ENCODE measurements at regions not wholly inside any gene's neighbourhood (a gene's known extent, or its start where the extent isn't known, plus 50 kb on each side); places are given as distances from the start of the nearest gene placed in this dataset.

GRCh38 chr14:71638523-71639196 is 293.6 kb upstream of the RGS6 start:
- peak; percentile 75 for DNase-seq
- TF ChIP-seq NFE2L2 (IDR thresholded peaks at IDR 0.05; ENCODE audit: low read depth, low read length) = no peak
- TF ChIP-seq CEBPB (IDR thresholded peaks at IDR 0.05; ENCODE audit: low read depth, low read length) = peak; percentile 49; the same call in 1 of the 2 replicates
- no peak for TF ChIP-seq USF2 (IDR thresholded peaks at IDR 0.05; ENCODE audit: low read depth, low read length)
- no peak for TF ChIP-seq CTCF (conservative IDR thresholded peaks at IDR 0.05; ENCODE audit: low read depth, low read length)
- ATAC-seq (ENCODE audit: low read depth) = peak; percentile 91
- in situ Hi-C loops (cut with MboI; ENCODE audit: low sequenced_read_pairs) = no loop called here
- Histone ChIP-seq H4K8ac (ENCODE audit: low read depth in 2 of 2, low read length in 2 of 2) (0 out of 4 replicates have a peak overlapping the region, but pooled peaks of 1 of the 2 experiments have one; percentile 57), H3K9me3 (ENCODE audit: control insufficient read depth, insufficient read depth, low read length) (peaks cover 2% of the 10 kb centered on the region), H4K5ac (ENCODE audit: low read depth, low read length) (0 out of 2 replicates have a peak overlapping the region, but pooled peaks have one; percentile 12), H2AK9ac (replicated peaks; ENCODE audit: low read depth, low read length, poor library complexity) (no peak overlapping the region), H2BK20ac (ENCODE audit: low read depth, low read length) (no peak overlapping the region), H4K91ac (ENCODE audit: insufficient read depth, low read depth, low read length) (0 out of 2 replicates have a peak overlapping the region, but pooled peaks have one; percentile 0), H3K36me3 (ENCODE audit: control insufficient read depth, insufficient read depth, low read length) (peaks cover 1% of the 10 kb centered on the region; the same call in 1 of the 2 replicates), H3K4me3 (ENCODE audit: insufficient read depth, low read depth, low read length) (no peak overlapping the region), H4K20me1 (ENCODE audit: insufficient read depth, low read length) (no peaks in the 10 kb centered on the region; the same call in 1 of the 2 replicates), H3K27ac (ENCODE audit: insufficient read depth, low read length) (peak overlapping the region; percentile 20; the same call in 1 of the 2 replicates), H3K23ac (ENCODE audit: low read depth, low read length) (no peak overlapping the region), H2AFZ (replicated peaks; ENCODE audit: low read length, poor library complexity) (no peak overlapping the region), H2BK120ac (ENCODE audit: low read depth, low read length) (peak overlapping the region; percentile 67; the same call in 1 of the 2 replicates), H3K79me1 (ENCODE audit: low read depth in 1 of 2, low read length in 2 of 2) (peaks cover 3 to 10% of the 10 kb centered on the region in 2 experiments; a peak in 1 of 4 replicates), H3K56ac (ENCODE audit: extremely low read depth, insufficient read depth, low read length) (no peak overlapping the region), H3K27me3 (ENCODE audit: control insufficient read depth, insufficient read depth, low read length) (no peaks in the 10 kb centered on the region), H2BK5ac (ENCODE audit: low read depth, low read length, poor library complexity, severe bottlenecking) (peak overlapping the region; percentile 90), H3K18ac (ENCODE audit: low read depth, low read length) (peak overlapping the region; percentile 80; the same call in 1 of the 2 replicates), H3K4me2 (ENCODE audit: low read depth, low read length) (peak overlapping the region; percentile 61; the same call in 1 of the 2 replicates), H3K4ac (ENCODE audit: low read depth, low read length) (peak overlapping the region; percentile 29; the same call in 1 of the 2 replicates), H3K4me1 (ENCODE audit: control insufficient read depth, insufficient read depth, low read length) (peaks cover 6% of the 10 kb centered on the region; the same call in 1 of the 2 replicates), H3K9me1 (ENCODE audit: insufficient read depth, low read length) (no peaks in the 10 kb centered on the region), H2AK5ac (ENCODE audit: low read depth, low read length) (peak overlapping the region; percentile 34; the same call in 1 of the 2 replicates), H3K9ac (ENCODE audit: low read depth, low read length) (no peak overlapping the region), H2BK15ac (ENCODE audit: low read depth, low read length) (0 out of 3 replicates have a peak overlapping the region, but pooled peaks have one; percentile 67), H3K14ac (replicated peaks; ENCODE audit: low read depth, low read length) (0 out of 2 replicates have a peak overlapping the region, but pooled peaks have one; percentile 25)
- ChIA-PET POLR2A (ENCODE audit: unreplicated experiment) (no interaction called here), CTCF (interaction anchor here (1.5 kb wide), 1 partner anchor 216 kb away, joined by 5 read pairs; no protein-coding TSS in a partner anchor)
- BruUV-seq (replicated peaks) = no TSS peak
- WGBS, 2 experiments (ENCODE audit: extremely low coverage in 2 of 2, insufficient read length in 1 of 2) = no CpG with 5 or more reads among the region's 3 CpGs
- dilution Hi-C loops (cut with HindIII; ENCODE audit: low sequenced_read_pairs, unreplicated experiment) = no loop called here
- intact Hi-C loops (cut with micrococcal nuclease) = loop anchor here (5.0 kb wide), 1 partner anchor 316 kb away; the partner anchor contains the start of gene SIPA1L1
